ENCODE measurements at regions not wholly inside any gene's neighbourhood (a gene's known extent, or its start where the extent isn't known, plus 50 kb on each side); places are given as distances from the start of the nearest gene placed in this dataset.

DNA sequence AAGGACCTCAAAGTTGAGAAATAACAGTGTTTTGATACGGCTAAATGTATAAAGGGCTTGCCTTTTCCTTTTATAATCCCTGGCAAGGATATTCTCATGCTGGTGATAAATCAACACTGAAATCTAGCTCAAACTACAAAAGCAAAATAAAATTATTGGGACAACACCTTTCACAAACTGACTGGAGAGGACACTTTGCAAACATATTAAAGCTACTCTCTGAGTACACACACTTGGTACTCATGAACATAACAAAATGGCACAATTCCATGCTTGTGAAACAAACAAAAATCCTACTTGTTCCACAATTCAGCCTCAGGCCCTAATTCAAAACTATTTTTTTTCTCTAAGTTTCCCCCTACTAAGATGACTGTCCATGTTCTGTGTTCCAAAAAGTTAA is 305.8 kb downstream of the ETAA1 start:
- TF ChIP-seq, protein P1, sequence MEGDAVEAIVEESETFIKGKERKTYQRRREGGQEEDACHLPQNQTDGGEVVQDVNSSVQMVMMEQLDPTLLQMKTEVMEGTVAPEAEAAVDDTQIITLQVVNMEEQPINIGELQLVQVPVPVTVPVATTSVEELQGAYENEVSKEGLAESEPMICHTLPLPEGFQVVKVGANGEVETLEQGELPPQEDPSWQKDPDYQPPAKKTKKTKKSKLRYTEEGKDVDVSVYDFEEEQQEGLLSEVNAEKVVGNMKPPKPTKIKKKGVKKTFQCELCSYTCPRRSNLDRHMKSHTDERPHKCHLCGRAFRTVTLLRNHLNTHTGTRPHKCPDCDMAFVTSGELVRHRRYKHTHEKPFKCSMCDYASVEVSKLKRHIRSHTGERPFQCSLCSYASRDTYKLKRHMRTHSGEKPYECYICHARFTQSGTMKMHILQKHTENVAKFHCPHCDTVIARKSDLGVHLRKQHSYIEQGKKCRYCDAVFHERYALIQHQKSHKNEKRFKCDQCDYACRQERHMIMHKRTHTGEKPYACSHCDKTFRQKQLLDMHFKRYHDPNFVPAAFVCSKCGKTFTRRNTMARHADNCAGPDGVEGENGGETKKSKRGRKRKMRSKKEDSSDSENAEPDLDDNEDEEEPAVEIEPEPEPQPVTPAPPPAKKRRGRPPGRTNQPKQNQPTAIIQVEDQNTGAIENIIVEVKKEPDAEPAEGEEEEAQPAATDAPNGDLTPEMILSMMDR (optimal IDR thresholded peaks at IDR 0.05 in 1 of 3, IDR thresholded peaks at IDR 0.05 in 1 of 3, conservative IDR thresholded peaks at IDR 0.05 in 1 of 3; ENCODE audit: extremely low read depth in 1 of 3, insufficient read depth in 2 of 3, low read length in 3 of 3), result no peak
- TF ChIP-seq EZH2 (IDR thresholded peaks at IDR 0.05; ENCODE audit: low read length), result no peak
